ENCODE measurements at regions not wholly inside any gene's neighbourhood (a gene's known extent, or its start where the extent isn't known, plus 50 kb on each side); places are given as distances from the start of the nearest gene placed in this dataset.

GRCh38 chr6:167474725-167475124, 149.8 kb downstream of the TTLL2 start:
- TF ChIP-seq PHF8 (CRISPR knock-in tag; IDR thresholded peaks at IDR 0.05) (no peak), CTCF (CRISPR knock-in tag; IDR thresholded peaks at IDR 0.05) (peak; percentile 53), NAIF1 (CRISPR knock-in tag; IDR thresholded peaks at IDR 0.05; ENCODE audit: borderline replicate concordance) (no peak)
